ENCODE measurements at regions not wholly inside any gene's neighbourhood (a gene's known extent, or its start where the extent isn't known, plus 50 kb on each side); places are given as distances from the start of the nearest gene placed in this dataset.

GRCh38 chr21:41009398-41010100 is 158.4 kb upstream of the BACE2 start:
- H3K36me3 Mint-ChIP-seq (ENCODE audit: insufficient read depth), result no peaks in the 10 kb centered on the region
- no peaks in the 10 kb centered on the region for H3K9me3 Mint-ChIP-seq

GRCh38 chr21:41010101-41010435 is 157.9 kb upstream of the BACE2 start:
- H3K4me1 Mint-ChIP-seq (ENCODE audit: low read depth), result no peaks in the 10 kb centered on the region
- no peak for DNase-seq
- ATAC-seq, result no peak
- peaks cover 1% of the 10 kb centered on the region for H3K27me3 Mint-ChIP-seq (ENCODE audit: low read depth)
- no peaks in the 10 kb centered on the region for H3K36me3 Mint-ChIP-seq (ENCODE audit: insufficient read depth)
- H3K4me3 Mint-ChIP-seq, result no peak overlapping the region
- no peaks in the 10 kb centered on the region for H3K9me3 Mint-ChIP-seq

More at GRCh38 chr21:41009398-41010100, 158.4 kb upstream of the BACE2 start:
- Mint-ChIP-seq H3K4me1 (ENCODE audit: low read depth) (no peaks in the 10 kb centered on the region), H3K4me3 (no peak overlapping the region), H3K27me3 (ENCODE audit: low read depth) (peaks cover 1% of the 10 kb centered on the region)
- ATAC-seq (no peak), DNase-seq (no peak)

DNA sequence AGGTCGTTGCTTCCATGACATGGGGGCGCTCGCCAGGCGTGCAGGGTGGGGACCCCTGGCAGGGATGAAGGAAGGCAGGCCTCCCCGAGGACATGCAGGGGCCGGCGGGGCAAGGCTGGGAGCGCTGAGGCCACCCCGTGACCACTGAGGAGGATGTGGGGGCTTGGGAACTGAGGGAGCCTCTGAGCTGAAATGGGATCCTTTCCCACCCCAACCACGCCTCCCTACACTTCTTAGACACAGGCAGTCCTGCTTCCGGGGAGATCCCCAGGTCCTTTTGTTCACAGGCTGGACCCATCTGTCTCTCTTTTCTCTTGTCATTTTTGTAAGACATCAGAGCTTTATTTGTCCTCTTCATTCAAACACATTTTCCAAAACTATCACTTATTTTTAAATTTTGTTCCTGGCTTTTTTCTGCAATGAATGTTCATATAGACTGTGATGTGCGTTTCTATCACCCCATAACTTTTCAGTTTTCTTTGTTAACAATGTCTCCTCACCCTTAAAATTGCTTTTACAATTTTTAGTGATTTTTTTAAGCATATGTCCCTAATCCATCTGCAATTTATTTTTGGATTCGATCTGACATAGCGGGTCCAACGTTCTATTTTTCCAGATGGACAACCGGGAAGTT is 156.7 kb upstream of the BACE2 start:
- no peak for DNase-seq
- H3K9me3 Mint-ChIP-seq, result no peaks in the 10 kb centered on the region
- H3K27me3 Mint-ChIP-seq (ENCODE audit: low read depth), result peaks cover 1% of the 10 kb centered on the region
- ATAC-seq, result no peak
- no peaks in the 10 kb centered on the region for H3K4me1 Mint-ChIP-seq (ENCODE audit: low read depth)
- no peak overlapping the region for H3K4me3 Mint-ChIP-seq
- H3K36me3 Mint-ChIP-seq (ENCODE audit: insufficient read depth), result no peaks in the 10 kb centered on the region

- DNase-seq (no peak), ATAC-seq (no peak)
- Mint-ChIP-seq H3K4me3 (no peak overlapping the region), H3K9me3 (no peaks in the 10 kb centered on the region), H3K36me3 (ENCODE audit: insufficient read depth) (no peaks in the 10 kb centered on the region), H3K4me1 (ENCODE audit: low read depth) (no peaks in the 10 kb centered on the region), H3K27me3 (ENCODE audit: low read depth) (peaks cover 1% of the 10 kb centered on the region)
These were observed 156.0 kb upstream of the BACE2 start for GRCh38 chr21:41011951-41012366.

DNA sequence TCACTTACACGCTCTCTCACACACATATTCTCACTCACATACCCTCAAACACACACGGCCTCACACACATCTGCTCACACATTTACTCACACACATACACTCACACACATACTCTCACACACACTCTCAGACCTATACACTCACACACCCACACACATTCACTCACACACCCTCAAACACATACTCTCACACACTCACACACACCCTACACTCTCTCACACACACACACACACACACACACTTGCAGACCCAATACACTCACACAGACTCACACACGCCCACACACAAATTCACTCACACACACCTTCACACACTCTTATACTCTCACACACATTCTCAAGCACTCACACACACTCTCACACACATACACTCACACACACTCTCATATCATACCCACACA is 155.5 kb upstream of the BACE2 start:
- Mint-ChIP-seq H3K36me3 (ENCODE audit: insufficient read depth) (no peaks in the 10 kb centered on the region), H3K4me1 (ENCODE audit: low read depth) (no peaks in the 10 kb centered on the region), H3K27me3 (ENCODE audit: low read depth) (peaks cover 1% of the 10 kb centered on the region), H3K9me3 (no peaks in the 10 kb centered on the region), H3K4me3 (no peak overlapping the region)
- no peak for DNase-seq
- ATAC-seq, result no peak

GRCh38 chr21:41016472-41016871 is 151.5 kb upstream of the BACE2 start:
- Mint-ChIP-seq H3K36me3 (ENCODE audit: insufficient read depth) (no peaks in the 10 kb centered on the region), H3K4me3 (no peak overlapping the region), H3K27me3 (ENCODE audit: low read depth) (no peaks in the 10 kb centered on the region), H3K9me3 (no peaks in the 10 kb centered on the region), H3K4me1 (ENCODE audit: low read depth) (no peaks in the 10 kb centered on the region)
- ATAC-seq, result no peak
- DNase-seq, result no peak

DNA sequence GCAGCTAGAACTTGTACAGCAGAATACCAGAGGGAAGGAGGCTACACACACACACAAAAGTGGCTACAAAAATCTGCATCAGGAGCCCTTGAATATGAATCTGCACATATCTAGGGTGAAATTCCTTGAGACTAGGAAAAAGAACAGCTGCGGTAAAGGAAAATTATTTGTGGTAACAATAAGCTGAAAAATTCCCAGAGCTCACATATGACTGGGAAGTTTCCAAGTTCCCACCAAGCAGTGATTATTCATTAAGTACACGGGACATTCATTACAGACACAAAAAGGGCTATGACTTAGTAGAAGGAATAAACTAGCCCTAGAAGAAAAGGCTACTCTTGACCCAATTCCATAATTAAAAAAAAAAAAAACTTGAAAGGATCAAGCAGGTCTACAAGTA is 149.5 kb upstream of the BACE2 start:
- ATAC-seq (no peak), DNase-seq (no peak)
- Mint-ChIP-seq H3K27me3 (ENCODE audit: low read depth) (peaks cover 3% of the 10 kb centered on the region), H3K4me1 (ENCODE audit: low read depth) (no peaks in the 10 kb centered on the region), H3K36me3 (ENCODE audit: insufficient read depth) (no peaks in the 10 kb centered on the region), H3K9me3 (no peaks in the 10 kb centered on the region), H3K4me3 (no peak overlapping the region)

- Mint-ChIP-seq H3K4me3 (no peak overlapping the region), H3K36me3 (ENCODE audit: insufficient read depth) (no peaks in the 10 kb centered on the region), H3K27me3 (ENCODE audit: low read depth) (peaks cover 6% of the 10 kb centered on the region), H3K4me1 (ENCODE audit: low read depth) (no peaks in the 10 kb centered on the region), H3K9me3 (peaks cover 3% of the 10 kb centered on the region)
- no peak for DNase-seq
- no peak for ATAC-seq
These were observed 144.0 kb upstream of the BACE2 start for GRCh38 chr21:41023936-41024335.

DNA sequence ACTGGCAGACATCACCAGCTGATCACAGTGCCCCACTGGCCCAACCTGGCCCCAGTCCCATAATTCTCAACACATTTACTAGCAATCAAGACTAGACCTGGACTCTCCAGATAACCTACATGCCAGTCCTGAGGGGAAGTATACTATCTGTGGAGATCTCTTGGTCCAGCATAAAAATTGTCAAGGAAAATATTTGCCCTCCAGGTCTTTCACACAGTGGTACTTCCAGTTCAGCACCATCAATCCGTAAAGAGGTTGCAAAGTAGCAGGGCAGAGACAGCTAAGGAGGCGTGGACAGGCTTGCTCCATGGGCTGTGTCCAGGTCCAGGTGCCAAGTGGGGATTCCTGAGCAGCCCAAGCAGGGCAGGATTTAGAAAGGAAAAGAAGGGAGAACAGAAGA is 143.6 kb upstream of the BACE2 start:
- no peaks in the 10 kb centered on the region for H3K36me3 Mint-ChIP-seq (ENCODE audit: insufficient read depth)
- no peak for DNase-seq
- no peak for ATAC-seq
- H3K9me3 Mint-ChIP-seq, result peaks cover 3% of the 10 kb centered on the region
- peaks cover 6% of the 10 kb centered on the region for H3K27me3 Mint-ChIP-seq (ENCODE audit: low read depth)
- no peaks in the 10 kb centered on the region for H3K4me1 Mint-ChIP-seq (ENCODE audit: low read depth)
- no peak overlapping the region for H3K4me3 Mint-ChIP-seq

GRCh38 chr21:41024746-41025254 is 143.2 kb upstream of the BACE2 start:
- Mint-ChIP-seq H3K36me3 (ENCODE audit: insufficient read depth) (no peaks in the 10 kb centered on the region), H3K4me3 (no peak overlapping the region), H3K4me1 (ENCODE audit: low read depth) (no peaks in the 10 kb centered on the region), H3K27me3 (ENCODE audit: low read depth) (peaks cover 6% of the 10 kb centered on the region), H3K9me3 (peaks cover 3% of the 10 kb centered on the region)
- ATAC-seq (no peak), DNase-seq (no peak)

DNA sequence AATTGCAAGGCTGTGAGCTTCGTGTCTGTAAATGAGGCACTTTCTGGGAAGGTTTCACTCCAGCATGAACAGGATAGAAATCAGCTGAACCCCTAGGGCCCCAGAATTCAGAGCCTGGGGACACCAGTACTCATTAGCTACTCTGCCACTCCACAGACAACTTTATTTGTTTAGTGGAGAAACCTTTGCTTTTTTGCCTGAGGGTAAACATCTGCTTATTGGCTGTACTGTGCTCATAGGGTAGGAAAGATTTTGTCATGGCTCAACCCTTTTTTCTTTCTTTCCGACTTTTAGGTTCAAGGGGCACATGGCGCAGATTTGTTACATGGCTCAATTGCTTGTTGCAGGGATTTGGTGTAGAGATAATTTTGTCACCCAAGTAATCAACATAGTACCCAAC is 138.4 kb upstream of the BACE2 start:
- DNase-seq, result no peak
- Mint-ChIP-seq H3K4me1 (ENCODE audit: low read depth) (no peaks in the 10 kb centered on the region), H3K9me3 (peaks cover 3% of the 10 kb centered on the region), H3K4me3 (no peak overlapping the region), H3K27me3 (ENCODE audit: low read depth) (peaks cover 13% of the 10 kb centered on the region), H3K36me3 (ENCODE audit: insufficient read depth) (no peaks in the 10 kb centered on the region)
- no peak for ATAC-seq

DNA sequence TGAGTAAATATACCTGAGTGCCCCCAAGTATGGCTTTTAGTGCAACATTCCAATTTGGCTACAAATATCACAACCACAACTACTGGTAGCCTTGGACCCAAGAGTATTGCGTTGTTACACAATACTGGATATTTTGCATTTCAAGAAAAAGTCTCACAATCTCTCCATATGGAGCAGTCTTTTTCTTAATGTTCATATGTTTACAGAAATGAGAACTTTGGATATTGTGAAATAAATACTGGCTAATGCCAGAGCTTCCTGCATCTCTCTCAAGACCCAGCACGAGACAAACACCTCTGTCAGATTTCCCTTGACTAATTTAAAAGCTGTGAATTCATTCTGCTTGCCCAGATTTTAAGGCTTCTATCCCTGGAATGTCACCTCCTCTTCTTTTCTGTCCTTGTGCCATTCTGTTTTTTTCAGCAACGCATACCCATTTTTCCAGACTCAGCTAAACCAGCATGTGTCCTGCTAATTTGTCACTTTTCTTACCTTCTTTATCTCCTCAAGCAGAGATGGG is 136.2 kb upstream of the BACE2 start:
- H3K4me3 Mint-ChIP-seq, result no peak overlapping the region
- peaks cover under 1% of the 10 kb centered on the region for H3K9me3 Mint-ChIP-seq
- H3K36me3 Mint-ChIP-seq (ENCODE audit: insufficient read depth), result no peaks in the 10 kb centered on the region
- H3K4me1 Mint-ChIP-seq (ENCODE audit: low read depth), result no peaks in the 10 kb centered on the region
- no peak for DNase-seq
- H3K27me3 Mint-ChIP-seq (ENCODE audit: low read depth), result peaks cover 13% of the 10 kb centered on the region
- ATAC-seq, result no peak

DNA sequence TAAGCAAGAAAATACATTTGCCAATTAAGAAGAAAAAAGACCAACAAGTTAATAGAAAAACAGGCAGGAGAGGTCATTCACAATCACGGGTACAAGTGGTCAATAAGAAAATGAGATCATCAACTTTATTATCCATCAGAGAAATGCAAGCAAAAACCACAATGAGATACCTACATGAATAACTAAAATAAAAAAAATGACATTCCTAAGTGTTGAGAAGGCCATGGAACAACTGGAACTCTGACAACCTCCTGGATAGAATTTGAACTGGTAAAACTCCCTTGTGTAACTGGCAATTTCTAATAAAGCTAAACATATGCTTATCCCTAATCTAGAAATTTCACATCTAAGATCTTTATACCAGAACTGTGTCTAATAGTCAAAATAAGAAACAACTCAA is 135.4 kb upstream of the BACE2 start:
- Mint-ChIP-seq H3K4me1 (ENCODE audit: low read depth) (no peaks in the 10 kb centered on the region), H3K27me3 (ENCODE audit: low read depth) (peaks cover 12% of the 10 kb centered on the region), H3K36me3 (ENCODE audit: insufficient read depth) (no peaks in the 10 kb centered on the region), H3K4me3 (no peak overlapping the region), H3K9me3 (no peaks in the 10 kb centered on the region)
- no peak for DNase-seq
- no peak for ATAC-seq

- ATAC-seq (no peak), DNase-seq (no peak)
- no peaks in the 10 kb centered on the region for H3K9me3 Mint-ChIP-seq
- peaks cover 7% of the 10 kb centered on the region for H3K27me3 Mint-ChIP-seq (ENCODE audit: low read depth)
- no peaks in the 10 kb centered on the region for H3K36me3 Mint-ChIP-seq (ENCODE audit: insufficient read depth)
- H3K4me3 Mint-ChIP-seq, result no peak overlapping the region
- no peaks in the 10 kb centered on the region for H3K4me1 Mint-ChIP-seq (ENCODE audit: low read depth)
These were observed 130.7 kb upstream of the BACE2 start for GRCh38 chr21:41037212-41037611.

DNA sequence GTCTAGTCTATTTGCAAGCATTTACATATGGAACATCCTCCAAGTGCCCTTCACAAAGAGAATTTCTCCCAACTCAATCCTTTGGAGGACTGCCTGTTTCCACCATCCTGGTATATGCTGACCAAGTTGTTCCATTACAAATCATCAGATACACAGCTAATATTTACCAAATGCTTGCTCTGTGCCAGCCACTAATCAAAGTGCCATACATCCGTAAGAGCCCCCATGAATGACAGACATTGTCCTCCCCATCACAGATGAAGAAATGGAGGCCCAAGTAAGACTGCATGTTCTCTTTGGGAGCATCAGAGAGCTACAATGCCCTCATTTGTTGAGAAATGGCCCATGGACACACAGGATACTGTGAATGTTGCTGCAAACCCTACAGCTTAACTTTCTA is 130.0 kb upstream of the BACE2 start:
- H3K9me3 Mint-ChIP-seq, result no peaks in the 10 kb centered on the region
- no peaks in the 10 kb centered on the region for H3K36me3 Mint-ChIP-seq (ENCODE audit: insufficient read depth)
- H3K4me1 Mint-ChIP-seq (ENCODE audit: low read depth), result no peaks in the 10 kb centered on the region

More for the DNA sequence above, 130.0 kb upstream of the BACE2 start:
- no peak for DNase-seq
- H3K4me3 Mint-ChIP-seq, result no peak overlapping the region
- H3K27me3 Mint-ChIP-seq (ENCODE audit: low read depth), result peaks cover 5% of the 10 kb centered on the region
- no peak for ATAC-seq

Measured in activated T-cell treated with anti-CD3 and anti-CD28 coated beads, Interleukin-2, amount 50 U/mL, for 4 hours (primary cell).